Endothelial cell of umbilical vein (primary cell): ENCODE measurements at regions not wholly inside any gene's neighbourhood (a gene's known extent, or its start where the extent isn't known, plus 50 kb on each side); places are given as distances from the start of the nearest gene placed in this dataset.

Source experiments
- BruUV-seq: library from RNA; stranded (reverse); fragments of 400-500 nt; replicated peaks from 2 replicates; lab custom pipeline; 2021; lab: Mats Ljungman, UMichigan
- CTCF ChIA-PET: fragments of 300-600, 350-600 bp; sonication (Branson Sonifier 250); formaldehyde crosslinking; loops from one replicate; lab custom pipeline; 2021; ENCODE audit warnings: antibody characterized with exemption, inconsistent platforms; lab: Charles Lee
- POLR2A ChIA-PET: fragments of 300-600, 350-600 bp; sonication (Branson Sonifier 250); formaldehyde crosslinking; loops from one replicate; lab custom pipeline; 2021; ENCODE audit warnings: antibody characterized with exemption, inconsistent platforms; lab: Charles Lee
- DNase-seq: peaks from one replicate; pipeline ENCODE4 v3.0.0-alpha.2; 2011; ENCODE audit warnings: low read depth, low spot score
- FAIRE-seq: peaks from 2 replicates; lab custom pipeline; 2011; peaks lifted over from hg19 to GRCh38; lab: Jason Lieb, UNC
- H2AFZ ChIP-seq: 2 replicates; pipeline ENCODE4 v1.6.0; 2012; ENCODE audit warnings: low read depth, low read length, control low read depth, inconsistent platforms
- H3K27ac ChIP-seq: 2 replicates; pipeline ENCODE4 v1.5.1; 2011; ENCODE audit warnings: low read depth, mild to moderate bottlenecking, control low read depth, low read length, moderate library complexity; ENCODE audit not compliant: insufficient read depth
- H3K27me3 ChIP-seq, 2 experiments: 2 replicates each; pipeline versions ENCODE4 v1.6.0 to v1.6.1; 2011; ENCODE audit warnings: low read length in 2 of 2, mixed read lengths in 1 of 2; ENCODE audit not compliant: control insufficient read depth in 2 of 2, insufficient read depth in 2 of 2
- H3K36me3 ChIP-seq, 2 experiments: 2 replicates in 1 of 2; 3 replicates in 1 of 2; pipeline ENCODE4 v1.5.1; 2011; ENCODE audit warnings: low read length in 2 of 2, mild to moderate bottlenecking in 1 of 2, moderate library complexity in 1 of 2; ENCODE audit not compliant: control insufficient read depth in 2 of 2, insufficient read depth in 2 of 2; ENCODE audit errors: extremely low read depth in 1 of 2
- H3K4me1 ChIP-seq: 3 replicates; pipeline ENCODE4 v1.5.1; 2011; ENCODE audit warnings: mild to moderate bottlenecking, low read length; ENCODE audit not compliant: control insufficient read depth, insufficient read depth; ENCODE audit errors: extremely low read depth
- H3K4me2 ChIP-seq: 2 replicates; pipeline ENCODE4 v1.6.1; 2011; ENCODE audit warnings: low read length, control low read depth, mixed read lengths; ENCODE audit not compliant: insufficient read depth
- H3K4me3 ChIP-seq, 3 experiments: fragments of 200-600 bp in 1 of 3; sonication (generic), shearing (Covaris generic) in 1 of 3; replicated peaks in 1 of 3; 2 replicates each; pipeline ENCODE4 v1.5.1; 2011 to 2016; ENCODE audit warnings: control low read depth in 3 of 3, low read length in 3 of 3, mild to moderate bottlenecking in 2 of 3, inconsistent platforms in 1 of 3, low read depth in 1 of 3, moderate library complexity in 1 of 3; ENCODE audit not compliant: insufficient read depth in 1 of 3
- H3K79me2 ChIP-seq: 2 replicates; pipeline ENCODE4 v1.6.0; 2012; ENCODE audit warnings: low read length, inconsistent platforms; ENCODE audit not compliant: control insufficient read depth, insufficient read depth
- H3K9ac ChIP-seq: replicated peaks from 2 replicates; pipeline ENCODE3; 2011; ENCODE audit warnings: low read length, control low read depth; ENCODE audit not compliant: insufficient read depth; ENCODE audit errors: extremely low read depth
- H3K9me1 ChIP-seq: replicated peaks from 3 replicates; pipeline ENCODE4 v1.6.0; 2011; ENCODE audit warnings: mild to moderate bottlenecking, low read length; ENCODE audit not compliant: control insufficient read depth, insufficient read depth; ENCODE audit errors: extremely low read depth
- H3K9me3 ChIP-seq: replicated peaks from 2 replicates; pipeline ENCODE4 v1.5.1; 2012; ENCODE audit warnings: low read length, inconsistent platforms; ENCODE audit not compliant: control insufficient read depth, insufficient read depth
- H4K20me1 ChIP-seq: replicated peaks from 2 replicates; pipeline ENCODE3; 2011; ENCODE audit warnings: mild to moderate bottlenecking, low read length; ENCODE audit not compliant: control insufficient read depth, insufficient read depth; ENCODE audit errors: extremely low read depth
- CTCF ChIP-seq, 2 donors: IDR thresholded peaks; 1 replicate in 1 of 2; 2 replicates in 1 of 2; pipeline ENCODE4 v1.5.1; 2011; ENCODE audit warnings: low read length in 2 of 2, mild to moderate bottlenecking in 2 of 2, moderate library complexity in 2 of 2, control low read depth in 1 of 2, inconsistent platforms in 1 of 2, low read depth in 1 of 2; ENCODE audit not compliant: insufficient read depth in 1 of 2; ENCODE audit errors: extremely low read depth in 1 of 2
- EZH2 ChIP-seq: IDR thresholded peaks from 2 replicates; pipeline ENCODE4 v1.6.1; 2012; ENCODE audit warnings: borderline replicate concordance, low read depth, mild to moderate bottlenecking, moderate library complexity, low read length, inconsistent platforms; ENCODE audit not compliant: severe bottlenecking
- FOS ChIP-seq: IDR thresholded peaks from 2 replicates; pipeline ENCODE4 v1.6.1; 2011; ENCODE audit warnings: mild to moderate bottlenecking, low read length, moderate library complexity, borderline replicate concordance; ENCODE audit not compliant: insufficient read depth
- GATA2 ChIP-seq: IDR thresholded peaks from 2 replicates; pipeline ENCODE4 v1.7.0; 2011; ENCODE audit warnings: low read depth, mild to moderate bottlenecking, moderate library complexity, mixed read lengths, low read length; ENCODE audit not compliant: insufficient read length, insufficient read depth
- MAX ChIP-seq: IDR thresholded peaks from 2 replicates; pipeline ENCODE4 v1.6.1; 2011; ENCODE audit not compliant: insufficient read depth, insufficient read length
- MYC ChIP-seq: IDR thresholded peaks from one replicate; pipeline ENCODE4 v1.6.1; 2011; ENCODE audit warnings: mild to moderate bottlenecking, low read depth, low read length
- POLR2A ChIP-seq: IDR thresholded peaks from 2 replicates; pipeline ENCODE4 v1.6.1; 2012; ENCODE audit warnings: low read depth, mild to moderate bottlenecking, control low read depth, low read length
- POLR2AphosphoS5 ChIP-seq: IDR thresholded peaks from 2 replicates; pipeline ENCODE4 v1.6.1; 2012; ENCODE audit warnings: low read depth, mild to moderate bottlenecking, control low read depth, low read length, moderate library complexity; ENCODE audit not compliant: insufficient read depth
- dilution Hi-C: fragments of 300-500 bp; cut with MboI; formaldehyde crosslinking; loops from one replicate; pipeline ENCODE4 v1.15.0; 2019; ENCODE audit warnings: low sequenced_read_pairs; ENCODE audit not compliant: extremely low pct_ligation_motif_present
- intact Hi-C: fragments of 100-400 bp; cut with micrococcal nuclease; formaldehyde crosslinking; loops from one replicate; pipeline ENCODE4 v1.10.0; 2022

- H3K9ac ChIP-seq: no peak overlapping the region
- H2AFZ ChIP-seq: no peak overlapping the region
- FAIRE-seq (no peak), DNase-seq (no peak)
- H3K9me3 ChIP-seq: no peaks in the 10 kb centered on the region
- H4K20me1 ChIP-seq: no peaks in the 10 kb centered on the region
- no peaks in the 10 kb centered on the region for H3K9me1 ChIP-seq
- H3K4me3 ChIP-seq: no peak overlapping the region
- CTCF ChIA-PET: no interaction called here
- dilution Hi-C loops: no loop called here
- H3K79me2 ChIP-seq: no peaks in the 10 kb centered on the region
- TF ChIP-seq CTCF (IDR thresholded peaks at IDR 0.05; ENCODE audit: extremely low read depth in 1 of 2, insufficient read depth in 1 of 2, low read depth in 1 of 2, low read length in 2 of 2) (no peak), EZH2 (no peak), FOS (no peak), MYC (no peak), GATA2 (no peak), MAX (no peak)
- H3K4me2 ChIP-seq: no peak overlapping the region
- POLR2A ChIA-PET: no interaction called here
- no TSS peak for BruUV-seq
- intact Hi-C loops: no loop called here
- no peak overlapping the region for H3K27ac ChIP-seq
- no peaks in the 10 kb centered on the region for H3K4me1 ChIP-seq
- no peaks in the 10 kb centered on the region for H3K36me3 ChIP-seq
- H3K27me3 ChIP-seq: no peaks in the 10 kb centered on the region
Measured at GRCh38 chr7:92992932-92993331, 124.8 kb downstream of the SAMD9 start.

- Histone ChIP-seq H2AFZ (no peak overlapping the region), H3K27me3 (no peaks in the 10 kb centered on the region), H3K9ac (no peak overlapping the region), H3K79me2 (no peaks in the 10 kb centered on the region), H4K20me1 (no peaks in the 10 kb centered on the region), H3K4me1 (no peaks in the 10 kb centered on the region), H3K4me3 (no peak overlapping the region), H3K36me3 (no peaks in the 10 kb centered on the region), H3K9me3 (no peaks in the 10 kb centered on the region), H3K4me2 (no peak overlapping the region), H3K9me1 (no peaks in the 10 kb centered on the region), H3K27ac (no peak overlapping the region)
- no TSS peak for BruUV-seq
- DNase-seq (no peak), FAIRE-seq (no peak)
- ChIA-PET CTCF (no interaction called here), POLR2A (no interaction called here)
- TF ChIP-seq MAX (no peak), MYC (no peak), GATA2 (no peak), FOS (no peak), POLR2AphosphoS5 (no peak), CTCF (IDR thresholded peaks at IDR 0.05; ENCODE audit: extremely low read depth in 1 of 2, insufficient read depth in 1 of 2, low read depth in 1 of 2, low read length in 2 of 2) (no peak), POLR2A (no peak)
- dilution Hi-C loops (no loop called here), intact Hi-C loops (no loop called here)
Measured at GRCh38 chr7:92992483-92992882, 125.3 kb downstream of the SAMD9 start.
